SH-SY5Y (cell line): ENCODE measurements at regions not wholly inside any gene's neighbourhood (a gene's known extent, or its start where the extent isn't known, plus 50 kb on each side); places are given as distances from the start of the nearest gene placed in this dataset.

Experiments
- GATA2 ChIP-seq: IDR thresholded peaks from 2 replicates; pipeline ENCODE4 v1.6.1; 2011; ENCODE audit warnings: mild to moderate bottlenecking, low read depth, low read length
- GATA3 ChIP-seq: IDR thresholded peaks from 2 replicates; pipeline ENCODE4 v1.6.1; 2011; ENCODE audit warnings: low read depth, mild to moderate bottlenecking, low read length, moderate library complexity

DNA sequence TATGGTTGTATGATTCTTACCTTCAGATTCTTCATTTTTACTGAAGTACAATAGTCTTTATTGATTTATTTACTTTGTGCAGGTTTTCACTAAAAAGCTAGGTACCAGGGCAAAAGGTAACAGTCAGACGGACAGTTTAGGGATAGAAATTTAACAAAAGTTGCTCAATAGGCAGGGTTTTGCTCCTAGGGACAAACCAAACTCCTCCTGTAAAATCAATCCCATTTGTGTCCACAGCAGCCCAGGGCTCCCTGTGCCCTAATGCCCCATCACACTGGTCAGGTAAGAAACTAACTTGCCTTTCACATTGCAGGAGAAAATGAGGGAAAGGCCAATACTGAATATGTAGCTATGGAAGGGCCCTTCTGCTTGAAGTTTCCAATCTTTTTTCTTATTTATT is 410.9 kb downstream of the EPHA4 start:
- TF ChIP-seq GATA2 = no peak
- TF ChIP-seq GATA3 = no peak
